Right atrium auricular region (tissue), 2 donors: ENCODE measurements at regions not wholly inside any gene's neighbourhood (a gene's known extent, or its start where the extent isn't known, plus 50 kb on each side); places are given as distances from the start of the nearest gene placed in this dataset.

Experiments
- DNase-seq: peaks from one replicate; pipeline ENCODE4 v3.0.0-alpha.2; 2019; ENCODE audit warnings: low spot score
- H3K27ac ChIP-seq, 2 donors: fragments of 200-600 bp; sonication (generic); 1 replicate in 1 of 2; 2 replicates in 1 of 2; pipeline ENCODE4 v1.5.1; 2016 to 2019
- H3K27me3 ChIP-seq, 2 donors: fragments of 200-600 bp; sonication (generic); one replicate each; pipeline versions ENCODE4 v1.5.1 to v1.6.0; 2017 to 2019
- H3K36me3 ChIP-seq: fragments of 200-600 bp; sonication (generic); one replicate; pipeline ENCODE4 v1.5.1; 2016
- H3K4me1 ChIP-seq, 2 donors: fragments of 200-600 bp; sonication (generic); one replicate each; pipeline versions ENCODE4 v1.5.1 to v1.6.0; 2017 to 2019
- H3K4me3 ChIP-seq, 2 donors: fragments of 200-600 bp; sonication (generic); 1 replicate in 1 of 2; 2 replicates in 1 of 2; pipeline ENCODE4 v1.5.1; 2017 to 2019; ENCODE audit warnings: mild to moderate bottlenecking in 1 of 2, moderate library complexity in 1 of 2
- H3K9me3 ChIP-seq, 2 donors: fragments of 200-600 bp; sonication (generic); one replicate each; pipeline ENCODE4 v1.5.1; 2019
- CTCF ChIP-seq, 2 donors: fragments of 200-600 bp; sonication (generic); IDR thresholded peaks; one replicate each; pipeline ENCODE4 v1.5.1; 2019; ENCODE audit warnings: antibody characterized with exemption in 2 of 2

- TF ChIP-seq CTCF (IDR thresholded peaks at IDR 0.05): no peak
- Histone ChIP-seq H3K4me3 (no peak overlapping the region), H3K36me3 (no peaks in the 10 kb centered on the region), H3K27ac (no peak overlapping the region), H3K9me3 (no peaks in the 10 kb centered on the region), H3K27me3 (no peaks in the 10 kb centered on the region), H3K4me1 (no peaks in the 10 kb centered on the region)
- no peak for DNase-seq
These were observed 2063.9 kb downstream of the MRPL39 start for GRCh38 chr21:23543333-23543732.

- no peaks in the 10 kb centered on the region for H3K9me3 ChIP-seq
- DNase-seq: no peak
- no peaks in the 10 kb centered on the region for H3K36me3 ChIP-seq
- no peaks in the 10 kb centered on the region for H3K27me3 ChIP-seq
- no peak for TF ChIP-seq CTCF (IDR thresholded peaks at IDR 0.05)
- H3K4me1 ChIP-seq: no peaks in the 10 kb centered on the region
- H3K4me3 ChIP-seq: no peak overlapping the region
- no peak overlapping the region for H3K27ac ChIP-seq
These were observed 2065.2 kb downstream of the MRPL39 start for GRCh38 chr21:23542097-23542496.

DNA sequence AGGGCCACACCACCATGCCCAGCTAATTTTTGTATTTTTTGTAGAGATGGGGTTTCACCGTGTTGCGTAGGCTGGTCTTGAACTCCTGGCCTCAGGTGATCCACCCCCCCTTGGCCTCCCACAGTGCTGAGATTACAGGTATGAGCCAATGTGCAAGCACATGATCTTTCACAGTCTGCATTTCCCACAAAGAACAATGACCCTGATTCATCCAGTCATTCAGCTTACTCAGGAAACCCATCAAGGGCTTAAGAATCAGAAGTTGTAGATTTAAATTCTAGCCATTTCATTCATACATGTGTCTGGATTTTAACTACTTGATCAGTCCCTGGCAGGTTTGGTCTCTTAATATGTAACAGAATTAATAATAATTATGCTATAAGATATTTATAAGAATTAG, 2065.7 kb downstream of the MRPL39 start:
- Histone ChIP-seq H3K27me3 (no peaks in the 10 kb centered on the region), H3K4me3 (no peak overlapping the region), H3K36me3 (no peaks in the 10 kb centered on the region), H3K9me3 (no peaks in the 10 kb centered on the region), H3K4me1 (no peaks in the 10 kb centered on the region), H3K27ac (no peak overlapping the region)
- TF ChIP-seq CTCF (IDR thresholded peaks at IDR 0.05): no peak
- DNase-seq: no peak

GRCh38 chr21:23534850-23535249, 2072.4 kb downstream of the MRPL39 start:
- Histone ChIP-seq H3K4me1 (no peaks in the 10 kb centered on the region), H3K4me3 (no peak overlapping the region), H3K9me3 (no peaks in the 10 kb centered on the region), H3K27me3 (no peaks in the 10 kb centered on the region), H3K27ac (no peak overlapping the region), H3K36me3 (no peaks in the 10 kb centered on the region)
- TF ChIP-seq CTCF (IDR thresholded peaks at IDR 0.05): no peak
- no peak for DNase-seq

DNA sequence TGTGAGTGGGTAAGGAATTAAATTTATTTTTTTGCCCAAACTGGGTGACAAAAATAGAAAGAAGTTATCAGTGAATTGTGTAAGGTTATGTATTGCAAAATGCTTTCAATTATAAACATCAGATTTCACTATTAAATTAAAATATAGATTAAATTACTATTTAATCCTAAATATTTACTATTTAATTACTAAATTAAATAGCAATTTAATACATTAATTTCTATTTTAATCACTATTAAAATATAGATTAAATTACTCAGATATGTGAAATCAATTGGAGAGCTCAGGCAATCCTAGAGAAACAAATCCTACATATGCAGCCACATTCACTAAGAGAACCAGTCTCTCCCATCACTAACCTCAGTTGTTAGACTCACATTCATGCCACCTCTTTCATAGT, 2075.8 kb downstream of the MRPL39 start:
- no peak for TF ChIP-seq CTCF (IDR thresholded peaks at IDR 0.05)
- Histone ChIP-seq H3K27ac (no peak overlapping the region), H3K36me3 (no peaks in the 10 kb centered on the region), H3K27me3 (no peaks in the 10 kb centered on the region), H3K4me1 (no peaks in the 10 kb centered on the region), H3K9me3 (no peaks in the 10 kb centered on the region), H3K4me3 (no peak overlapping the region)
- no peak for DNase-seq

DNA sequence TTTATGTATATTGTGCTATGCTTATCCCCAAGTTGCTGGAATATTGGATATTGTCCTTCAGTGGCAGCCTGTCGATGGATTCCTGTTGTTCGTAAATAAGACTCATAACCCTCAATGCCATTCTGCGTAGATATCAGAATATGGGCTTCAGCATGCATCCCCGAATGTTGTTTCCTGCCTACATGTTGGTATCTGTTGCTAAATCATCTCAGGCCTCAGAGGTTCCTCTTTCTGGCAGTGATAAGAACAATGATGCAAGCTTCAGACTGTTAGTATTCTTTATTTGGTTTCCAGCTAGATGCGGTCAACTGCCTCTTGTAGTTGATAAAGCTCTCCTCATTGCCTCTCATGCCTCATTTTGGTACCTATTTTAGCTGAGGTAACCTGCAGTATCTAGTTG, 2082.6 kb downstream of the MRPL39 start:
- H3K4me3 ChIP-seq: no peak overlapping the region
- DNase-seq: no peak

More for the DNA sequence above, 2082.6 kb downstream of the MRPL39 start:
- Histone ChIP-seq H3K36me3 (no peaks in the 10 kb centered on the region), H3K27ac (no peak overlapping the region), H3K27me3 (no peaks in the 10 kb centered on the region), H3K4me1 (no peaks in the 10 kb centered on the region), H3K9me3 (no peaks in the 10 kb centered on the region)
- TF ChIP-seq CTCF (IDR thresholded peaks at IDR 0.05): no peak
